ENCODE measurements at regions not wholly inside any gene's neighbourhood (a gene's known extent, or its start where the extent isn't known, plus 50 kb on each side); places are given as distances from the start of the nearest gene placed in this dataset.

- ATAC-seq, result no peak
- no peaks in the 10 kb centered on the region for H3K36me3 ChIP-seq
- H3K9me3 ChIP-seq, result no peaks in the 10 kb centered on the region
- intact Hi-C loops (cut with DNase I), result no loop called here
- no peak for DNase-seq
- H3K4me3 ChIP-seq, result no peak overlapping the region
- no peak for TF ChIP-seq CTCF (IDR thresholded peaks at IDR 0.05)
- no peaks in the 10 kb centered on the region for H3K4me1 ChIP-seq
- no peak overlapping the region for H3K27ac ChIP-seq
- 61 to 76% methylated on average over 1 of the region's 1 CpG for WGBS, 2 donors
- peaks cover 0 to 42% (median 16%) of the 10 kb centered on the region in 7 donors for H3K27me3 ChIP-seq
Observed at GRCh38 chr20:22470620-22471026, 113.7 kb downstream of the FOXA2 start.

DNA sequence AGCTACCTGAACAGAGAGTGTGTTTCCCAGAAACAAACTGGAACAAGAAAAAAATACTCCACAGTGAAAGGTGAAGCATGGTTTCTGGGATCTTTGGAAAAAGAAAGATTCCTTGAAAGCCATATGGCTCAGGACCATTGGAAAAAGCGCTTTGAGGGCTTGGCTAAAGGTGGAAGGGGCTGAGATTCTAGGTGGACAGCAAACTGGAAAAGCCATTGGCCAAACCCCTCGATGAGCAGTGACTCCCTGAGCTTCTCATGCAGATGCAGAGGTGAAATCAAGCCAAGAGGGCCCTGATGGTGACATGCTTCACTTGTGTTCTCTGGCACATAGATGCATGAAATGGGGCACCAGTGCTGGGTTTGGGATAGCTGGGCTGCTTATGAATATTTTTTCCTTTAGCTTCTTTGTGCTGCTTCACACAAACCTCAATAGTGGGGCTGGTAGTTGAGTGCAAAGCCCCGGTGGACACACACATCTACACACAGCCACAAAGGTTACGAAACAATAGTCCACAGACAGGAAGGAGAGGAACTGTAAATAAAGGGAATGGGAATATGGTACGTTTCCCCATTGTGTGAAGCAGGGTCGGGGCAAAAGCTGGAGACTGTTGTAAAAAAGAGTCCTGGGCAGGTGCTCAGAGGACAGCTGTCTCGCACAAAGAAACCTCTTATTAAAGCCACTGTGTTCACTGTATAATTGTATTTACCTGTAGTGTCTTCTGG is 117.8 kb downstream of the FOXA2 start:
- no peaks in the 10 kb centered on the region for H3K4me1 ChIP-seq
- no peak overlapping the region for H3K27ac ChIP-seq
- TF ChIP-seq CTCF (IDR thresholded peaks at IDR 0.05), result no peak
- no peaks in the 10 kb centered on the region for H3K36me3 ChIP-seq
- WGBS, 2 donors, result 57 to 69% methylated on average over 7 of the region's 7 CpGs
- H3K4me3 ChIP-seq, result no peak overlapping the region
- no peaks in the 10 kb centered on the region for H3K9me3 ChIP-seq
- DNase-seq, result no peak
- peaks cover 0 to 40% (median 21%) of the 10 kb centered on the region in 7 donors for H3K27me3 ChIP-seq
- intact Hi-C loops (cut with DNase I), result no loop called here
- ATAC-seq, result no peak

- no peak overlapping the region for H3K27ac ChIP-seq
- H3K36me3 ChIP-seq, result no peaks in the 10 kb centered on the region
- peaks cover 0 to 47% (median 25%) of the 10 kb centered on the region in 7 donors for H3K27me3 ChIP-seq
- ATAC-seq, result no peak
- H3K4me3 ChIP-seq, result no peak overlapping the region
- intact Hi-C loops (cut with DNase I), result no loop called here
- WGBS, 2 donors, result 69 to 79% methylated on average over 5 of the region's 5 CpGs
- no peaks in the 10 kb centered on the region for H3K9me3 ChIP-seq
- no peaks in the 10 kb centered on the region for H3K4me1 ChIP-seq
- no peak for DNase-seq
- TF ChIP-seq CTCF (IDR thresholded peaks at IDR 0.05), result no peak
Observed at GRCh38 chr20:22465622-22466446, 118.5 kb downstream of the FOXA2 start.

- peaks cover 0 to 52% (median 38%) of the 10 kb centered on the region in 7 donors for H3K27me3 ChIP-seq
- no peaks in the 10 kb centered on the region for H3K9me3 ChIP-seq
- ATAC-seq (no peak), DNase-seq (no peak)
- 83 to 84% methylated on average over 5 of the region's 5 CpGs for WGBS, 2 donors
- no peaks in the 10 kb centered on the region for H3K36me3 ChIP-seq
- H3K4me3 ChIP-seq, result no peak overlapping the region
- no peaks in the 10 kb centered on the region for H3K4me1 ChIP-seq
- H3K27ac ChIP-seq, result no peak overlapping the region
- TF ChIP-seq CTCF (IDR thresholded peaks at IDR 0.05), result no peak
- intact Hi-C loops (cut with DNase I), result no loop called here
Observed at GRCh38 chr20:22464312-22465003, 119.9 kb downstream of the FOXA2 start.
